BJ (cell line): ENCODE measurements at regions not wholly inside any gene's neighbourhood (a gene's known extent, or its start where the extent isn't known, plus 50 kb on each side); places are given as distances from the start of the nearest gene placed in this dataset.

ENCODE experiments used
- CTCF ChIA-PET: fragments of 350-600 bp; formaldehyde crosslinking; extraction: SDS; loops from one replicate; lab custom pipeline; 2021; ENCODE audit warnings: antibody characterized with exemption, inconsistent platforms; lab: Yijun Ruan, JAX
- POLR2A ChIA-PET: fragments of 300-600 bp; sonication (Branson Sonifier 250); formaldehyde crosslinking; extraction: SDS; loops from one replicate; lab custom pipeline; 2021; ENCODE audit warnings: antibody characterized with exemption; lab: Charles Lee
- DNase-seq: peaks from one replicate; pipeline ENCODE4 v3.0.0-alpha.2; 2011; ENCODE audit warnings: low read depth
- H3K27me3 ChIP-seq: 2 replicates; pipeline ENCODE4 v1.6.0; 2011; ENCODE audit warnings: low read length; ENCODE audit not compliant: control insufficient read depth, insufficient read depth
- H3K36me3 ChIP-seq: 2 replicates; pipeline ENCODE4 v1.5.1; 2011; ENCODE audit warnings: low read length; ENCODE audit not compliant: control insufficient read depth, insufficient read depth
- H3K4me3 ChIP-seq: 2 replicates; pipeline ENCODE4 v1.5.1; 2011; ENCODE audit warnings: low read depth, mild to moderate bottlenecking, control low read depth, low read length
- TF ChIP-seq, protein P1 (sequence below): IDR thresholded peaks from 2 replicates; pipeline ENCODE4 v1.5.1; 2011; ENCODE audit warnings: low read depth, mild to moderate bottlenecking, control low read depth, inconsistent platforms, low read length, moderate library complexity; ENCODE audit not compliant: insufficient read depth

DNA sequence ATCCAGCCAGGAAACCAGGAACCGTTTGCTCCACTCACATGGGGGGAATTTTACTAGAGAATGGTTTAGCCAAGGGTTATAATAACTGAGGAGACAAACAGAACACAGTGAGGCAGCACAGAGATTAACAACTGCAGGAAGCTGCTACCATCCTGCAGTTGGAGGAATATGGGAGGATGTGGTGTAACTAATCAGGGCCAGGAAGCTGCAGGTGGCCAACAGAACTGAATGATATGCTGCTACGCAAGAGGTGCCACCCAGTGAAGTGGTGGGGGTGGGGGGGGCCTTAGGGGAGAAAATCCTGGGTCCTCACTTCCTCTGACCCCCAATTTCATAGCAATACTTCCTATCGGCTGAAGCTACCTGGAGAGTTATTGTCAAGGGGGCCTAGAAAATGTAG, 306.4 kb upstream of the STT3B start:
- Histone ChIP-seq H3K4me3 (no peak overlapping the region), H3K27me3 (no peaks in the 10 kb centered on the region), H3K36me3 (no peaks in the 10 kb centered on the region)
- CTCF ChIA-PET: interaction anchor here (0.5 to 1.8 kb wide), 3 partner anchors 8 to 30 kb away, joined by 3 to 5 read pairs (median 3); no protein-coding TSS in a partner anchor
- TF ChIP-seq, protein P1, sequence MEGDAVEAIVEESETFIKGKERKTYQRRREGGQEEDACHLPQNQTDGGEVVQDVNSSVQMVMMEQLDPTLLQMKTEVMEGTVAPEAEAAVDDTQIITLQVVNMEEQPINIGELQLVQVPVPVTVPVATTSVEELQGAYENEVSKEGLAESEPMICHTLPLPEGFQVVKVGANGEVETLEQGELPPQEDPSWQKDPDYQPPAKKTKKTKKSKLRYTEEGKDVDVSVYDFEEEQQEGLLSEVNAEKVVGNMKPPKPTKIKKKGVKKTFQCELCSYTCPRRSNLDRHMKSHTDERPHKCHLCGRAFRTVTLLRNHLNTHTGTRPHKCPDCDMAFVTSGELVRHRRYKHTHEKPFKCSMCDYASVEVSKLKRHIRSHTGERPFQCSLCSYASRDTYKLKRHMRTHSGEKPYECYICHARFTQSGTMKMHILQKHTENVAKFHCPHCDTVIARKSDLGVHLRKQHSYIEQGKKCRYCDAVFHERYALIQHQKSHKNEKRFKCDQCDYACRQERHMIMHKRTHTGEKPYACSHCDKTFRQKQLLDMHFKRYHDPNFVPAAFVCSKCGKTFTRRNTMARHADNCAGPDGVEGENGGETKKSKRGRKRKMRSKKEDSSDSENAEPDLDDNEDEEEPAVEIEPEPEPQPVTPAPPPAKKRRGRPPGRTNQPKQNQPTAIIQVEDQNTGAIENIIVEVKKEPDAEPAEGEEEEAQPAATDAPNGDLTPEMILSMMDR: no peak
- DNase-seq: no peak
- POLR2A ChIA-PET: no interaction called here

DNA sequence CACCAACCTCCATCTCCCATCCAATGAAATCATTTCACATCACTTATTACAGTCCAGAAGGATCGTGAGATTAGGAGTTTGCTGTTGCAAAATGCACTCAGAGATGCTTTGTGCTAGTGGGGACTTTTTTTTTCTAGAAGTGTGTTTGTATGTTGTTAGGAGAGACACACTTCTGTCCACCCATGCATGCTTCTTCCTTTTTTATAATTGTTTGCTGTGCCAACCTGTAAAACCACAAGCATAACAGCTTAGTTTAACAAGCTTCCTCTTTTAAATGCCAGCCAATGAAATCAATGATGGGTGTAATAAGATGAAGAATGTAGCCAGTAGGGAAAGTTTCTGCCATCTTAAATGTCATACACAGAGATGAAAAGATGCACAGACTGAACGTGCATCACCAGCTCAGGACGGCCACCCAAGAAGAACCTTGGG, 305.6 kb upstream of the STT3B start:
- ChIA-PET CTCF (interaction anchor here (1.8 kb wide), 1 partner anchor 15 kb away, joined by 5 read pairs; no protein-coding TSS in a partner anchor), POLR2A (no interaction called here)
- H3K36me3 ChIP-seq: no peaks in the 10 kb centered on the region
- TF ChIP-seq, protein P1: no peak
- H3K27me3 ChIP-seq: no peaks in the 10 kb centered on the region; the same call in 1 of the 2 replicates
- no peak for DNase-seq
- H3K4me3 ChIP-seq: no peak overlapping the region

DNA sequence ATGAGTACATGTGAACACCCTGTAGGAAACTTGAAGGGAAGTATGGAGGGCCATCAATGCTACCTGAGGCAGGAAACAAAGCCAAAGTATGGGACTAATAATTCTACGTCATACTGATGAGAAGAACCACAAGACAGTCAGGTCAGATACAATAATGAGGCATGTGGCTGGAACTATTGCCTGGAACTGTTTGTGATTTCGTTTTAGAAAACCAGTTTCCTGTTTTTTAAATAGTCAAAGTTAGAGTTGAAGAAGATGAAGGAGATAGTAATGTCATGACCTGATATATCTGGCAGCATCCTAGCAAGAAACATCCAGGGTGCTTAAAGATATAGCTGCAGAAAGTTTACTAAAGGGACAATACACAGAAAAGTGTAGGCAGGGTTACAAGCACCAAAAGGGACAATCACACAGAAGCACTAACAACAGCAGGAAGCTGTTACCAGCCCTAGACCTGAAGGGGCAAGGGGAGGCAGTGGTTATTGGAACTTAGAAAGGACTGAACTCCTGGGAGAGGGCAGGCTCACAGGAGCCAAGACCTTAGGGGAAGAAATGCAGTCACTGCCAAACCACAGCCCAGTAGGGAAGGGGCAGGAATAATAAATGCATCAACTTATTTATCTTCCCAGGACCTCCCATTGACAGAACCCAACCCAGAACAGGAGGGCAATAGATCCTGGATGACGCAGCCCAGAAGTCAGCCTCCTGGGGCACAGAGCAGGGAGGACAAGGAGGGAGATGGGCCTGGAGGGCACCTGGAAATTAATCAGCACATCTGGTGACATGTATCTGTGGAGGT, 302.1 kb upstream of the STT3B start:
- no peak overlapping the region for H3K4me3 ChIP-seq
- H3K36me3 ChIP-seq: no peaks in the 10 kb centered on the region
- ChIA-PET POLR2A (no interaction called here), CTCF (no interaction called here)
- no peak for DNase-seq
- H3K27me3 ChIP-seq: no peaks in the 10 kb centered on the region; the same call in 1 of the 2 replicates
- TF ChIP-seq, protein P1: no peak

DNA sequence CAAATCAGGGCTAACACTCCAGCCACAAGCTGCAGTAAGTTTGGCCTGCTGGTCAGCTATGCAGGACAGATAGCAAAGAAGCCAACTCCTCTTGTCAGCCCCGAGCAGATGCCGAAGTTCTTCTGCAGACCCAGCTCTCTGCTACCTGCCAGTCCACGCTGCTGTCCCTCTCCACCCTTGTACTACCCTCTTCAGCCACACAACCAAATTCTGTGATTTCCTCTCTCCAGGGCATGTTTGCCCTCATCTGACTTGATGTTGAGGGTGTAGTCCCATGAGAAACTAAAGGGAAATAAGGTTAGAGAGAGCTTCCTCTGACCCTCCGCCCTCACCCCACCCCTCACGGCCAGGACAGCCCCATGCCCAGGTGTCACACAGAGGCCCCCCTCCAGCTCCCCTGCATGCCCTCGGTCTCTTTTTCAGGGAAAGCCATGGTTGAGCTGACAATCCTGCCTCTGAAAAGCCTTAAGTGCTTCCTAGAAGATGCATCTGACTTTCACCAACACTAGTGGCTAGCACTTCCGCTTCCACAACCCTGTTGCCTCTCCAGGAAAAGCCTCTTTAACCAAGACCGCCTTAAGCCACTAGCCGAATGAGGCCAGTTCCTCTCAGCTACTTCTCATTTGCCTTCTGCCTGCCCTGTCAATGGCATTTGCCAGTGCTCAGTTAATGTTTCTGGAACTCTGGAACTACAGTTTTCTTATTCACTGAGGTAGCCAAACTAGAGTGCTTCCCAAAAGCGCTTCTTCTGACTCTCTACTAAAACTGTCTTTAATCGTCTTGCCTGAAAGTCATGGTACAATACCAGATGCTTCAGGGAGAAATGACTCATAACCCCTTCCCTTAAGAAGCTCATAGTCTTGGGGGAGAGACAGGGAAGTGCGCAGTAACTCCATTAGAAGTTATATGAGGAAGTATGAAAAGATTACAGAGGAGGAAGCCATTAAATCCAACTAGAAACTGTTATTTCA, 300.4 kb upstream of the STT3B start:
- Histone ChIP-seq H3K27me3 (peaks cover 2% of the 10 kb centered on the region), H3K4me3 (no peak overlapping the region), H3K36me3 (no peaks in the 10 kb centered on the region)
- ChIA-PET CTCF (interaction anchor here (1.3 kb wide), 1 partner anchor 9 kb away, joined by 5 read pairs; no protein-coding TSS in a partner anchor), POLR2A (no interaction called here)
- DNase-seq: no peak
- TF ChIP-seq, protein P1: no peak
